ENCODE measurements at regions not wholly inside any gene's neighbourhood (a gene's known extent, or its start where the extent isn't known, plus 50 kb on each side); places are given as distances from the start of the nearest gene placed in this dataset.

DNA sequence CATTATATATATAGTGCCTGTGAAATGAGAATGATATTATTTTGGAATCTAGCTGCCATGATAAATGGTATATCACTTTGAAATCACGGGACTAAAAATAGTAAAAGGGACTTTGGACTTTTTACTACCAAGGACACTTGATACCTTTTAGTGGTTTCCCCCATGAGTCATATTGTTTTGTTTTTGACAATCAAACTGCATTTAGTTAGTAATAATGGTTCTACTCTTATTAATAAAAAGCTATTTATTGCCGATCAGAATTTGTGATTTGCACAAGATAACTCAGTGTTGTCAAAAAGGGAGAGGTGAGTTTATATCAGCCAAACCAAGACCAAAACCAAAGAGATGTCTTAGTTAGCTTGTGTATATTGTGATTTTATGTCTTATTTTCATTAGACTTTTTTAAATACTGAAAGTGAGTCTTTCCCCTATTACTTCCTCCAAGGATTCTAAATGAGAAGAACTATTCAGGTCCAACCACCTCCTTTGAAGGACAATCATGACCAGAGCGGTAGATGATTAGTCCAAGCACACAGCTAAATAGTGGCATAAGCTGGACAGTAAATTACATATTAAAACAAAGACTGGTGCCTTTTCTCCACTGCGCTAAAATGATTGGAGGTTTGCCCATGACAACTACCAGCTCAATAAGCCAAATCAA is 281.7 kb upstream of the ESRRG start:
- H3K4me1 ChIP-seq, result no peaks in the 10 kb centered on the region
- 59 to 62% methylated on average over 3 to 4 of the region's 4 CpGs for WGBS, 2 donors (ENCODE audit: low coverage in 1 of 2)
- intact Hi-C loops (cut with DNase I; ENCODE audit: low total_unique reads), result loop anchor here (2.0 kb wide), 1 partner anchor 70 kb away; no protein-coding TSS in a partner anchor
- no peaks in the 10 kb centered on the region for H3K36me3 ChIP-seq
- no peak for DNase-seq
- H3K27ac ChIP-seq, result no peak overlapping the region
- H3K4me3 ChIP-seq, result no peak overlapping the region
- TF ChIP-seq EP300 (IDR thresholded peaks at IDR 0.05; ENCODE audit: low read depth), result no peak
- TF ChIP-seq, protein P1, sequence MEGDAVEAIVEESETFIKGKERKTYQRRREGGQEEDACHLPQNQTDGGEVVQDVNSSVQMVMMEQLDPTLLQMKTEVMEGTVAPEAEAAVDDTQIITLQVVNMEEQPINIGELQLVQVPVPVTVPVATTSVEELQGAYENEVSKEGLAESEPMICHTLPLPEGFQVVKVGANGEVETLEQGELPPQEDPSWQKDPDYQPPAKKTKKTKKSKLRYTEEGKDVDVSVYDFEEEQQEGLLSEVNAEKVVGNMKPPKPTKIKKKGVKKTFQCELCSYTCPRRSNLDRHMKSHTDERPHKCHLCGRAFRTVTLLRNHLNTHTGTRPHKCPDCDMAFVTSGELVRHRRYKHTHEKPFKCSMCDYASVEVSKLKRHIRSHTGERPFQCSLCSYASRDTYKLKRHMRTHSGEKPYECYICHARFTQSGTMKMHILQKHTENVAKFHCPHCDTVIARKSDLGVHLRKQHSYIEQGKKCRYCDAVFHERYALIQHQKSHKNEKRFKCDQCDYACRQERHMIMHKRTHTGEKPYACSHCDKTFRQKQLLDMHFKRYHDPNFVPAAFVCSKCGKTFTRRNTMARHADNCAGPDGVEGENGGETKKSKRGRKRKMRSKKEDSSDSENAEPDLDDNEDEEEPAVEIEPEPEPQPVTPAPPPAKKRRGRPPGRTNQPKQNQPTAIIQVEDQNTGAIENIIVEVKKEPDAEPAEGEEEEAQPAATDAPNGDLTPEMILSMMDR (IDR thresholded peaks at IDR 0.05), result no peak
- TF ChIP-seq POLR2A (IDR thresholded peaks at IDR 0.05), result no peak
- no peak for TF ChIP-seq POLR2AphosphoS5 (IDR thresholded peaks at IDR 0.05)
- H3K27me3 ChIP-seq, result no peaks in the 10 kb centered on the region
- in situ Hi-C loops (cut with MboI; ENCODE audit: low pct_ligation_motif_present in 1 of 4, low pct_unique_long_range_greater_than_20kb in 1 of 4, low sequenced_read_pairs in 3 of 4), result no loop called here
- no peaks in the 10 kb centered on the region for H3K9me3 ChIP-seq

DNA sequence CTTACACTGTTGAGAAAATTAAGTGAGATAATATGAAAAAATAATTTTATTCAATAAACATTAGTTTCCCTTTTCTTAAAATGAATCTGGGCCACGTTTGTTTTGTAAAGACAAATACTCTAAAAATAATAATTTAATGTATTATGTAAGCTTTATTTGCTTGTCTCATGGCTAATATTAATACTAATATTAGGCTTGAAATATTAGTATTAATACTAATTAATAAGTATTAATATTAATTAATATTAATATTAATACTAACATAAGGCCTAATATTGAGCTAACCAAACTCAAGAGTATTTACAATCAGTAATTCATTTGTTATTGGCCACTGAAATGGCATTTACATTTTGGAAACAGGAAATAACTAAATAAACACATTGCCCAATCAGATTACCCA is 280.1 kb upstream of the ESRRG start:
- in situ Hi-C loops (cut with MboI; ENCODE audit: low pct_ligation_motif_present in 1 of 4, low pct_unique_long_range_greater_than_20kb in 1 of 4, low sequenced_read_pairs in 3 of 4), result no loop called here
- no peak for TF ChIP-seq EP300 (IDR thresholded peaks at IDR 0.05; ENCODE audit: low read depth)
- TF ChIP-seq, protein P1 (IDR thresholded peaks at IDR 0.05), result no peak
- no peak for TF ChIP-seq POLR2A (IDR thresholded peaks at IDR 0.05)
- TF ChIP-seq POLR2AphosphoS5 (IDR thresholded peaks at IDR 0.05), result no peak
- no peaks in the 10 kb centered on the region for H3K36me3 ChIP-seq
- H3K27ac ChIP-seq, result no peak overlapping the region
- no peak for DNase-seq
- no peak overlapping the region for H3K4me3 ChIP-seq
- intact Hi-C loops (cut with DNase I; ENCODE audit: low total_unique reads), result no loop called here
- no peaks in the 10 kb centered on the region for H3K4me1 ChIP-seq
- 67 to 68% methylated on average over 1 of the region's 1 CpG for WGBS, 2 donors (ENCODE audit: low coverage in 1 of 2)
- H3K9me3 ChIP-seq, result no peaks in the 10 kb centered on the region
- H3K27me3 ChIP-seq, result no peaks in the 10 kb centered on the region

DNA sequence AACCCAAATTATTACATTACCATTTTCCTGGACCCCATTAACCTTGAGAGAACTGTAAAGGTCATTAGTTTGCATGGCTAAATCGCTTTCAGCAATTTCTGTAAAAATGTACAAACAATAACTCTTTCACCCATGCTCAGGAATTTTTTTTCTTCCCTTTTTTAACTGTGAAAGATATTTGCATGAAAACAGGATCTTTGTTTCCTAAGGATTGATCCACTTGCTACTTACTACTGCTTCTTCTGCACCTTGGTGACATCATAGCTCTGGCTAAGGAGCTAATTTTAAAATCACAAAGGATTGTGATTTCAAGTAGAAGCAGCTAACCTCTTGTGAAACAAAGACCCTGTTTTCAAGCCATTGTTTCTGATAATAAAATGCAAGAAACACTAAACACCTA is 274.6 kb upstream of the ESRRG start:
- Histone ChIP-seq H3K36me3 (no peaks in the 10 kb centered on the region), H3K9me3 (no peaks in the 10 kb centered on the region), H3K4me3 (no peak overlapping the region), H3K27me3 (no peaks in the 10 kb centered on the region), H3K27ac (no peak overlapping the region), H3K4me1 (no peaks in the 10 kb centered on the region)
- intact Hi-C loops (cut with DNase I; ENCODE audit: low total_unique reads), result no loop called here
- DNase-seq, result no peak
- 64 to 69% methylated on average over 1 of the region's 1 CpG for WGBS, 2 donors (ENCODE audit: low coverage in 1 of 2)
- in situ Hi-C loops (cut with MboI; ENCODE audit: low pct_ligation_motif_present in 1 of 4, low pct_unique_long_range_greater_than_20kb in 1 of 4, low sequenced_read_pairs in 3 of 4), result no loop called here
- TF ChIP-seq POLR2AphosphoS5 (IDR thresholded peaks at IDR 0.05) (no peak), POLR2A (IDR thresholded peaks at IDR 0.05) (no peak), EP300 (IDR thresholded peaks at IDR 0.05; ENCODE audit: low read depth) (no peak)
- TF ChIP-seq, protein P1 (IDR thresholded peaks at IDR 0.05), result no peak

DNA sequence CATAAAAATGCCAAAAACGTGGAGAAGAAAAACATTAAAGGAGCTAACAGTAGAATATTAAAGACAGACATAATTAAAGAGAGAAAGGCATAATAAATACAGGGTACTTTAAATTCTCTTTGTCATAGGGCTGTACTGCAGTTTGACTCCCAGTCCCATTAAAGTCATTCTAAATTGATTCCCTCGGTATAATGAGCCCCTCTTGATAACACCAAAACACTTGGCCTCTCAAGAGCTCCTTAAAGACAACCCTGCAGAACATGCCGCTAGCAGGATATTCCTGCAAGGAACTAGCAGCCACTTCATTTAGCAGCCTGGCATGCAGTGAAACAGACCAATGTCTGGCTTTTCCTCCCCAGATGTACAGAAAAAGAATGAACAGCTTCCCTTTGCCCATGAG is 273.8 kb upstream of the ESRRG start:
- Histone ChIP-seq H3K27ac (no peak overlapping the region), H3K9me3 (no peaks in the 10 kb centered on the region), H3K4me3 (no peak overlapping the region), H3K4me1 (no peaks in the 10 kb centered on the region), H3K36me3 (no peaks in the 10 kb centered on the region), H3K27me3 (no peaks in the 10 kb centered on the region)
- in situ Hi-C loops (cut with MboI; ENCODE audit: low pct_ligation_motif_present in 1 of 4, low pct_unique_long_range_greater_than_20kb in 1 of 4, low sequenced_read_pairs in 3 of 4), result no loop called here
- no peak for TF ChIP-seq EP300 (IDR thresholded peaks at IDR 0.05; ENCODE audit: low read depth)
- no peak for TF ChIP-seq POLR2AphosphoS5 (IDR thresholded peaks at IDR 0.05)
- TF ChIP-seq, protein P1 (IDR thresholded peaks at IDR 0.05), result no peak
- no peak for TF ChIP-seq POLR2A (IDR thresholded peaks at IDR 0.05)
- 50 to 54% methylated on average over 3 of the region's 3 CpGs for WGBS, 2 donors (ENCODE audit: low coverage in 1 of 2)
- intact Hi-C loops (cut with DNase I; ENCODE audit: low total_unique reads), result no loop called here
- no peak for DNase-seq
